Chondrocyte (in vitro differentiated cells): ENCODE measurements at regions not wholly inside any gene's neighbourhood (a gene's known extent, or its start where the extent isn't known, plus 50 kb on each side); places are given as distances from the start of the nearest gene placed in this dataset.

ENCODE experiments used
- DNase-seq: peaks from one replicate; pipeline ENCODE4 v3.0.0; 2021; ENCODE audit warnings: mixed read lengths, low spot score
- H3K27ac Mint-ChIP-seq: one replicate; pipeline ENCODE4 v1.8.0; 2021; ENCODE audit warnings: mild to moderate bottlenecking, moderate library complexity, mixed read lengths; ENCODE audit not compliant: unreplicated experiment
- H3K27me3 Mint-ChIP-seq: 2 replicates; pipeline ENCODE4 v1.8.0; 2021; ENCODE audit warnings: low read depth, mixed read lengths
- H3K36me3 Mint-ChIP-seq: 2 replicates; pipeline ENCODE4 v1.8.0; 2021; ENCODE audit warnings: low read depth, mixed read lengths
- H3K4me1 Mint-ChIP-seq: 2 replicates; pipeline ENCODE4 v1.8.0; 2021; ENCODE audit warnings: low read depth, mild to moderate bottlenecking, mixed read lengths
- H3K4me3 Mint-ChIP-seq: one replicate; pipeline ENCODE4 v1.8.0; 2021; ENCODE audit warnings: mild to moderate bottlenecking, moderate library complexity, mixed read lengths; ENCODE audit not compliant: unreplicated experiment
- H3K9me3 Mint-ChIP-seq: 2 replicates; pipeline ENCODE4 v1.8.0; 2021; ENCODE audit warnings: low read depth, mixed read lengths
- CTCF ChIP-seq: fragments of 200-600 bp; sonication (generic); IDR thresholded peaks from 2 replicates; pipeline ENCODE4 v1.5.0; 2021; ENCODE audit warnings: antibody characterized with exemption, mild to moderate bottlenecking, moderate library complexity

- peak overlapping the region; percentile 65 for H3K27ac Mint-ChIP-seq
- no peaks in the 10 kb centered on the region for H3K36me3 Mint-ChIP-seq
- DNase-seq = no peak
- TF ChIP-seq CTCF = no peak
- no peaks in the 10 kb centered on the region for H3K27me3 Mint-ChIP-seq
- H3K4me1 Mint-ChIP-seq = peaks cover 39% of the 10 kb centered on the region
- H3K9me3 Mint-ChIP-seq = no peaks in the 10 kb centered on the region
- no peak overlapping the region for H3K4me3 Mint-ChIP-seq
These were observed 125.4 kb upstream of the USP25 start for GRCh38 chr21:15604413-15604812.

GRCh38 chr21:15614766-15615165 lies 115.0 kb upstream of the USP25 start:
- H3K27me3 Mint-ChIP-seq = no peaks in the 10 kb centered on the region
- H3K36me3 Mint-ChIP-seq = peaks cover 7% of the 10 kb centered on the region
- DNase-seq = no peak
- TF ChIP-seq CTCF = no peak
- H3K27ac Mint-ChIP-seq = no peak overlapping the region
- H3K4me1 Mint-ChIP-seq = peaks cover 36% of the 10 kb centered on the region
- H3K9me3 Mint-ChIP-seq = peaks cover 18% of the 10 kb centered on the region
- no peak overlapping the region for H3K4me3 Mint-ChIP-seq

- H3K4me1 Mint-ChIP-seq = peaks cover 36% of the 10 kb centered on the region
- TF ChIP-seq CTCF = no peak
- peaks cover 4% of the 10 kb centered on the region for H3K36me3 Mint-ChIP-seq
- peak overlapping the region; percentile 67 for H3K27ac Mint-ChIP-seq
- no peak for DNase-seq
- no peaks in the 10 kb centered on the region for H3K27me3 Mint-ChIP-seq
- no peak overlapping the region for H3K4me3 Mint-ChIP-seq
- H3K9me3 Mint-ChIP-seq = peaks cover 13% of the 10 kb centered on the region
These were observed 112.8 kb upstream of the USP25 start for GRCh38 chr21:15616864-15617574.

- H3K9me3 Mint-ChIP-seq = peaks cover 4% of the 10 kb centered on the region
- H3K36me3 Mint-ChIP-seq = no peaks in the 10 kb centered on the region
- no peak overlapping the region for H3K4me3 Mint-ChIP-seq
- peak; percentile 10 for TF ChIP-seq CTCF
- H3K27me3 Mint-ChIP-seq = no peaks in the 10 kb centered on the region
- no peak for DNase-seq
- peak overlapping the region; percentile 76 for H3K27ac Mint-ChIP-seq
- peaks cover 36% of the 10 kb centered on the region for H3K4me1 Mint-ChIP-seq
These were observed 111.8 kb upstream of the USP25 start for GRCh38 chr21:15617964-15618363.

GRCh38 chr21:15620892-15621291 lies 108.9 kb upstream of the USP25 start:
- no peak for TF ChIP-seq CTCF
- Mint-ChIP-seq H3K27me3 (no peaks in the 10 kb centered on the region), H3K4me3 (no peak overlapping the region), H3K27ac (no peak overlapping the region), H3K4me1 (peaks cover 23% of the 10 kb centered on the region), H3K36me3 (no peaks in the 10 kb centered on the region), H3K9me3 (peaks cover 7% of the 10 kb centered on the region)
- DNase-seq = no peak
